HEK293 (cell line): ENCODE measurements at regions not wholly inside any gene's neighbourhood (a gene's known extent, or its start where the extent isn't known, plus 50 kb on each side); places are given as distances from the start of the nearest gene placed in this dataset.

Experiments
- CTCF ChIA-PET: fragments of 350-600 bp; formaldehyde crosslinking; extraction: SDS; loops from one replicate; lab custom pipeline; 2021; ENCODE audit warnings: antibody characterized with exemption; lab: Yijun Ruan, JAX
- POLR2A ChIA-PET: fragments of 300-600 bp; formaldehyde crosslinking; extraction: SDS; loops from one replicate; lab custom pipeline; 2020; ENCODE audit warnings: antibody characterized with exemption, inconsistent platforms; lab: Yijun Ruan, JAX
- H3K27ac ChIP-seq: fragments of 200-500 bp; sonication (Bioruptor generic); 2 replicates; pipeline ENCODE4 v1.5.1; 2014; ENCODE audit warnings: low read depth, low read length, control low read depth, inconsistent platforms; ENCODE audit errors: extremely low read depth
- H3K36me3 ChIP-seq, 2 experiments: fragments of 200-500 bp in 1 of 2; sonication (Bioruptor generic) in 1 of 2; 1 replicate in 1 of 2; 2 replicates in 1 of 2; pipeline ENCODE4 v1.5.1; 2014 to 2017; ENCODE audit warnings: inconsistent platforms in 2 of 2, low read length in 2 of 2; ENCODE audit not compliant: control insufficient read depth in 2 of 2, insufficient read depth in 1 of 2
- H3K4me1 ChIP-seq: fragments of 200-500 bp; sonication (Bioruptor generic); 2 replicates; pipeline ENCODE4 v1.5.1; 2014; ENCODE audit warnings: mild to moderate bottlenecking, low read length, inconsistent platforms; ENCODE audit not compliant: control insufficient read depth, insufficient read depth
- H3K4me3 ChIP-seq: 2 replicates; pipeline ENCODE4 v1.5.1; 2011; ENCODE audit warnings: low read depth, mild to moderate bottlenecking, control low read depth, low read length, moderate library complexity
- H3K9me3 ChIP-seq: fragments of 200-500 bp; sonication (Bioruptor generic); 2 replicates; pipeline ENCODE4 v1.5.1; 2014; ENCODE audit warnings: low read depth, low read length, inconsistent platforms; ENCODE audit not compliant: control insufficient read depth, insufficient read depth
- GFI1B ChIP-seq: fragments of 450-650 bp; formaldehyde crosslinking; IDR thresholded peaks from 2 replicates; pipeline ENCODE4 v1.5.1; 2016; ENCODE audit warnings: missing biosample characterization, missing genetic modification characterization
- INSM2 ChIP-seq: fragments of 450-650 bp; formaldehyde crosslinking; IDR thresholded peaks from 2 replicates; pipeline ENCODE4 v1.5.1; 2016; ENCODE audit warnings: missing biosample characterization, missing genetic modification characterization
- PRDM4 ChIP-seq: fragments of 450-650 bp; formaldehyde crosslinking; IDR thresholded peaks from 2 replicates; pipeline ENCODE4 v1.5.1; 2017; ENCODE audit warnings: missing biosample characterization, missing genetic modification characterization
- RBAK ChIP-seq: fragments of 450-650 bp; formaldehyde crosslinking; IDR thresholded peaks from 2 replicates; pipeline ENCODE4 v1.5.1; 2016; ENCODE audit warnings: missing biosample characterization, missing genetic modification characterization
- YY2 ChIP-seq: fragments of 450-650 bp; formaldehyde crosslinking; IDR thresholded peaks from 2 replicates; pipeline ENCODE4 v1.5.1; 2016; ENCODE audit warnings: missing biosample characterization, missing genetic modification characterization
- ZBTB17 ChIP-seq: fragments of 450-650 bp; formaldehyde crosslinking; IDR thresholded peaks from 2 replicates; pipeline ENCODE4 v1.5.1; 2016; ENCODE audit warnings: missing biosample characterization, missing genetic modification characterization
- ZBTB20 ChIP-seq: fragments of 450-650 bp; formaldehyde crosslinking; IDR thresholded peaks from 2 replicates; pipeline ENCODE4 v1.5.1; 2016; ENCODE audit warnings: missing biosample characterization, missing genetic modification characterization
- ZBTB8A ChIP-seq: fragments of 450-650 bp; formaldehyde crosslinking; IDR thresholded peaks from 2 replicates; pipeline ENCODE4 v1.5.1; 2016; ENCODE audit warnings: missing biosample characterization, missing genetic modification characterization
- ZNF114 ChIP-seq: fragments of 450-650 bp; formaldehyde crosslinking; IDR thresholded peaks from 2 replicates; pipeline ENCODE4 v1.5.0; 2017; ENCODE audit warnings: missing biosample characterization, missing genetic modification characterization
- ZNF121 ChIP-seq: fragments of 450-650 bp; formaldehyde crosslinking; IDR thresholded peaks from 2 replicates; pipeline ENCODE4 v1.5.1; 2016; ENCODE audit warnings: missing biosample characterization, missing genetic modification characterization
- ZNF138 ChIP-seq: fragments of 450-650 bp; formaldehyde crosslinking; IDR thresholded peaks from 2 replicates; pipeline ENCODE4 v1.5.1; 2016; ENCODE audit warnings: missing biosample characterization, missing genetic modification characterization, borderline replicate concordance
- ZNF140 ChIP-seq: fragments of 450-650 bp; formaldehyde crosslinking; IDR thresholded peaks from 2 replicates; pipeline ENCODE4 v1.5.1; 2016; ENCODE audit warnings: missing biosample characterization, missing genetic modification characterization
- ZNF202 ChIP-seq: fragments of 450-650 bp; formaldehyde crosslinking; IDR thresholded peaks from 2 replicates; pipeline ENCODE4 v1.5.1; 2016; ENCODE audit warnings: missing biosample characterization, missing genetic modification characterization, borderline replicate concordance
- ZNF248 ChIP-seq: fragments of 450-650 bp; formaldehyde crosslinking; IDR thresholded peaks from 2 replicates; pipeline ENCODE4 v1.5.1; 2017; ENCODE audit warnings: missing biosample characterization, missing genetic modification characterization
- ZNF26 ChIP-seq: fragments of 450-650 bp; formaldehyde crosslinking; IDR thresholded peaks from 2 replicates; pipeline ENCODE4 v1.5.1; 2016; ENCODE audit warnings: missing biosample characterization, missing genetic modification characterization
- ZNF37A ChIP-seq: fragments of 450-650 bp; IDR thresholded peaks from 2 replicates; pipeline ENCODE4 v1.5.1; 2018; ENCODE audit warnings: missing biosample characterization, missing genetic modification characterization
- ZNF394 ChIP-seq: fragments of 450-650 bp; formaldehyde crosslinking; IDR thresholded peaks from 2 replicates; pipeline ENCODE4 v1.5.1; 2016; ENCODE audit warnings: missing biosample characterization, missing genetic modification characterization, mild to moderate bottlenecking, moderate library complexity, borderline replicate concordance
- ZNF704 ChIP-seq: fragments of 450-650 bp; formaldehyde crosslinking; IDR thresholded peaks from 2 replicates; pipeline ENCODE4 v1.5.1; 2016; ENCODE audit warnings: missing biosample characterization, missing genetic modification characterization
- TF ChIP-seq, protein P1 (sequence below): fragments of 450-650 bp; formaldehyde crosslinking; IDR thresholded peaks from 2 replicates; pipeline ENCODE4 v1.5.1; 2017; ENCODE audit warnings: missing biosample characterization, missing genetic modification characterization
- TF ChIP-seq, protein P2 (sequence below): fragments of 450-650 bp; formaldehyde crosslinking; IDR thresholded peaks from 2 replicates; pipeline ENCODE4 v1.5.1; 2017; ENCODE audit warnings: missing biosample characterization, missing genetic modification characterization

DNA sequence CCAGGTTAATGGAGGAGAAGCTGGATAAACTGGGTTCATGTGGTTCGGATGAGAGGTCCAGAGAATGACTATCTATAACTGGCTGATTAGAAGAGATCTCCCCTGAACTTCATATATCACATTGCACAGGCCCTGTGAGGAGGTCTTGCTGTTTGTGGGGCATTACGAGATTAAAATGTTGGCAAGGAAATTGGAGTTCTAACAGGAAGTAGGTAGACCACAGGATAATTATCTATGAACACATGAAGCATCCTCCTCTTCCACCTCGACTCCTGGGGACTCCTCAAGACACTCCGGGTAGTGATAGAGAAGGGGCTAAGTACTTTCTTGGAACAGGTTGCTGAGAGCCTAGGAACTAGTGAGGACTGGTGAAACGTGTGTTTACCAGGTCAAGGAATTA is 418.8 kb downstream of the KCNH5 start:
- TF ChIP-seq ZBTB20 (tag by site-specific recombination): no peak
- no peak for TF ChIP-seq ZNF121 (tag by site-specific recombination)
- no peak for TF ChIP-seq RBAK (tag by site-specific recombination)
- no peak for TF ChIP-seq ZNF202 (tag by site-specific recombination)
- TF ChIP-seq PRDM4 (tag by site-specific recombination): no peak
- TF ChIP-seq ZBTB8A: no peak
- TF ChIP-seq, protein P1, sequence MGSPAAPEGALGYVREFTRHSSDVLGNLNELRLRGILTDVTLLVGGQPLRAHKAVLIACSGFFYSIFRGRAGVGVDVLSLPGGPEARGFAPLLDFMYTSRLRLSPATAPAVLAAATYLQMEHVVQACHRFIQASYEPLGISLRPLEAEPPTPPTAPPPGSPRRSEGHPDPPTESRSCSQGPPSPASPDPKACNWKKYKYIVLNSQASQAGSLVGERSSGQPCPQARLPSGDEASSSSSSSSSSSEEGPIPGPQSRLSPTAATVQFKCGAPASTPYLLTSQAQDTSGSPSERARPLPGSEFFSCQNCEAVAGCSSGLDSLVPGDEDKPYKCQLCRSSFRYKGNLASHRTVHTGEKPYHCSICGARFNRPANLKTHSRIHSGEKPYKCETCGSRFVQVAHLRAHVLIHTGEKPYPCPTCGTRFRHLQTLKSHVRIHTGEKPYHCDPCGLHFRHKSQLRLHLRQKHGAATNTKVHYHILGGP (tag by site-specific recombination): no peak
- TF ChIP-seq GFI1B (tag by site-specific recombination): no peak
- TF ChIP-seq ZNF248: no peak
- TF ChIP-seq ZNF26 (tag by site-specific recombination): no peak
- no peak for TF ChIP-seq ZNF37A (tag by site-specific recombination)
- no peak for TF ChIP-seq ZNF394
- TF ChIP-seq ZBTB17 (tag by site-specific recombination): no peak
- TF ChIP-seq YY2 (tag by site-specific recombination): no peak
- no peak for TF ChIP-seq ZNF138 (tag by site-specific recombination)
- TF ChIP-seq ZNF140 (tag by site-specific recombination): no peak
- TF ChIP-seq ZNF704 (tag by site-specific recombination): no peak
- TF ChIP-seq INSM2: no peak
- TF ChIP-seq ZNF114 (tag by site-specific recombination): no peak
- TF ChIP-seq, protein P2, sequence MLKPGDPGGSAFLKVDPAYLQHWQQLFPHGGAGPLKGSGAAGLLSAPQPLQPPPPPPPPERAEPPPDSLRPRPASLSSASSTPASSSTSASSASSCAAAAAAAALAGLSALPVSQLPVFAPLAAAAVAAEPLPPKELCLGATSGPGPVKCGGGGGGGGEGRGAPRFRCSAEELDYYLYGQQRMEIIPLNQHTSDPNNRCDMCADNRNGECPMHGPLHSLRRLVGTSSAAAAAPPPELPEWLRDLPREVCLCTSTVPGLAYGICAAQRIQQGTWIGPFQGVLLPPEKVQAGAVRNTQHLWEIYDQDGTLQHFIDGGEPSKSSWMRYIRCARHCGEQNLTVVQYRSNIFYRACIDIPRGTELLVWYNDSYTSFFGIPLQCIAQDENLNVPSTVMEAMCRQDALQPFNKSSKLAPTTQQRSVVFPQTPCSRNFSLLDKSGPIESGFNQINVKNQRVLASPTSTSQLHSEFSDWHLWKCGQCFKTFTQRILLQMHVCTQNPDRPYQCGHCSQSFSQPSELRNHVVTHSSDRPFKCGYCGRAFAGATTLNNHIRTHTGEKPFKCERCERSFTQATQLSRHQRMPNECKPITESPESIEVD (tag by site-specific recombination): no peak
- CTCF ChIA-PET: no interaction called here
- POLR2A ChIA-PET: no interaction called here
- no peak overlapping the region for H3K4me3 ChIP-seq
- H3K9me3 ChIP-seq: no peaks in the 10 kb centered on the region
- H3K27ac ChIP-seq: no peak overlapping the region
- no peaks in the 10 kb centered on the region for H3K36me3 ChIP-seq
- no peaks in the 10 kb centered on the region for H3K4me1 ChIP-seq
